Endothelial cell of umbilical vein (primary cell): ENCODE measurements at regions not wholly inside any gene's neighbourhood (a gene's known extent, or its start where the extent isn't known, plus 50 kb on each side); places are given as distances from the start of the nearest gene placed in this dataset.

Source experiments
- CTCF ChIP-seq, 2 donors: IDR thresholded peaks; 1 replicate in 1 of 2; 2 replicates in 1 of 2; pipeline ENCODE4 v1.5.1; 2011; ENCODE audit warnings: low read length in 2 of 2, mild to moderate bottlenecking in 2 of 2, moderate library complexity in 2 of 2, control low read depth in 1 of 2, inconsistent platforms in 1 of 2, low read depth in 1 of 2; ENCODE audit not compliant: insufficient read depth in 1 of 2; ENCODE audit errors: extremely low read depth in 1 of 2
- EZH2 ChIP-seq: IDR thresholded peaks from 2 replicates; pipeline ENCODE4 v1.6.1; 2012; ENCODE audit warnings: borderline replicate concordance, low read depth, mild to moderate bottlenecking, moderate library complexity, low read length, inconsistent platforms; ENCODE audit not compliant: severe bottlenecking
- POLR2AphosphoS5 ChIP-seq: IDR thresholded peaks from 2 replicates; pipeline ENCODE4 v1.6.1; 2012; ENCODE audit warnings: low read depth, mild to moderate bottlenecking, control low read depth, low read length, moderate library complexity; ENCODE audit not compliant: insufficient read depth

DNA sequence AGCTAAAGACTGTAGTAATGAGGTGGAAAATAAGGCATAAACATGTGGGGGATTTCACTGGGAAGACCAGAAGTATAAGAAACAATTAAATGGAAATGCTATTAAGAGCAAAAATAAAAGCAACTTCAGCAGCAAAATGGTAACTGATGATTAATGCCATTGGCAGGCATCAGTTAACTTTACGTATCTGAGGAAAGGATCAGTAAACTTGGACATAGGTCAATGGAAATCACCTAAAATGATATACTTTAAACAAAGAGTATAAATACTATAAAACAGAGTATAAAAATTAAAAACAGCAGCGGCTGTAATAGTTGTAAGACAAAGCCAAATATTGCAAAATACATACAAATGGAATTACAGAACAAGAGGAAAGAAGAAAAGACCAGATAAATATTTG is 992.1 kb downstream of the DNAH5 start:
- no peak for TF ChIP-seq EZH2
- TF ChIP-seq CTCF (IDR thresholded peaks at IDR 0.05; ENCODE audit: extremely low read depth in 1 of 2, insufficient read depth in 1 of 2, low read depth in 1 of 2, low read length in 2 of 2): no peak
- no peak for TF ChIP-seq POLR2AphosphoS5
